Memory B cell (primary cell): ENCODE measurements at regions not wholly inside any gene's neighbourhood (a gene's known extent, or its start where the extent isn't known, plus 50 kb on each side); places are given as distances from the start of the nearest gene placed in this dataset.

Source experiments
- ATAC-seq: fragments of 150-1000 bp; cut with Tn5 transposase; 2 replicates; pipeline ENCODE4 v1.10.0; 2021; ENCODE audit warnings: low read depth, mild to moderate bottlenecking, moderate library complexity
- DNase-seq, 2 donors: peaks; one replicate each; pipeline ENCODE4 v3.0.0; 2022; ENCODE audit warnings: low spot score in 2 of 2
- H3K27ac Mint-ChIP-seq: one replicate; pipeline ENCODE4 v1.8.0; 2022; ENCODE audit warnings: mild to moderate bottlenecking, moderate library complexity, mixed read lengths
- H3K27me3 Mint-ChIP-seq: one replicate; pipeline ENCODE4 v1.8.0; 2022; ENCODE audit warnings: mixed read lengths
- H3K36me3 Mint-ChIP-seq: one replicate; pipeline ENCODE4 v1.8.0; 2022; ENCODE audit warnings: mild to moderate bottlenecking, mixed read lengths
- H3K4me1 Mint-ChIP-seq: one replicate; pipeline ENCODE4 v1.8.0; 2022; ENCODE audit warnings: mixed read lengths
- H3K4me3 Mint-ChIP-seq: one replicate; pipeline ENCODE4 v1.8.0; 2022; ENCODE audit warnings: mild to moderate bottlenecking, moderate library complexity, mixed read lengths
- H3K9me3 Mint-ChIP-seq: one replicate; pipeline ENCODE4 v1.8.0; 2022; ENCODE audit warnings: mixed read lengths

DNA sequence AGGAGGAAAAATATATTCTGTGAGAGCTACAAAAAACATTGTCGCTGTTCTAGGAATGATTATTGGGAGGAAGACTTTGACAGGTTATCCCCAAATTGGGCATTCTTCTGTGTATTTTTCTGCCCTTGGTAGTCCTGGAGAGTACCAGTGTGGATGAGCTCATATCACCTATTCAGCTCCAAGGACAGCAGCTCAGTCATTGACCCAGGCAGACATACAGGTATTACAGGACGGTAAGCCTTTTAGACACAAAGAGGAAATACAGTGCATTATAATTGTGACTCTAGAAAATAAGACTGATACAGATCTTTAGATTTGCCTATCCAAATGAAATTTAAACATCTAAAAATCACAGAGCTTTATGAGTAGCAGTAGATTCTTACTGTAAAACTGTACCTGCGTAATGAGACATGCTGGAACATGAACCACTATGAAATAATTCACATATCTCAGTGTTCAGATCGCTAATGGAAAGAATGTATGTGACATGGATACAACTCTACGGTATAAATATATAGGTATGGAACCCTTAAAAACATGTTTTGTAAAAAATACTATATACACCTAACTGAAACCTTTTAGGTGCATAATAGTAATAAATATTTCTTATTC lies 56.0 kb downstream of the PLK2 start:
- H3K4me1 Mint-ChIP-seq = no peaks in the 10 kb centered on the region
- H3K36me3 Mint-ChIP-seq = no peaks in the 10 kb centered on the region
- no peak for ATAC-seq
- no peak overlapping the region for H3K4me3 Mint-ChIP-seq
- no peak for DNase-seq
- H3K27ac Mint-ChIP-seq = no peak overlapping the region
- no peaks in the 10 kb centered on the region for H3K9me3 Mint-ChIP-seq
- peaks cover 3% of the 10 kb centered on the region for H3K27me3 Mint-ChIP-seq

GRCh38 chr5:58401701-58402100 lies 58.2 kb downstream of the PLK2 start:
- H3K9me3 Mint-ChIP-seq = no peaks in the 10 kb centered on the region
- H3K4me1 Mint-ChIP-seq = no peaks in the 10 kb centered on the region
- H3K27ac Mint-ChIP-seq = no peak overlapping the region
- H3K36me3 Mint-ChIP-seq = no peaks in the 10 kb centered on the region
- no peaks in the 10 kb centered on the region for H3K27me3 Mint-ChIP-seq
- ATAC-seq = no peak
- DNase-seq = no peak
- H3K4me3 Mint-ChIP-seq = no peak overlapping the region

DNA sequence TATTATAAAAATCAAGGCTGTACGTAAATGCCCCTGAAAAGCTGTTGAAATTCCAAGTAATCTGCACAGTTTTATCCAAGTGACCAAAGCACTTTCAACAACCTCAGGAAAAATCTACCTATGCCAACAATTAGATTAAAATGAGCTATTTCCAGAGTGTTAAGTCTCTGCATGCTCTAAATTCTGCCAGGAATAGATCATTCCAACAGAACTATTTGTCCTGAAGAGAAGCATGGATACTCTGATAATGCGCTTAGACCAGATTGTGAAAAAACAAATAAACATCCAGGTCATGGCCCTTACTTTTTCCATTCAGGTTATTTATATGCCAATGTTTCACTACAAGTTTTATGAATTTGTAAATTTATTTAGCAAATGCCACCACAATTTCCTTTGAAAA lies 59.1 kb downstream of the PLK2 start:
- Mint-ChIP-seq H3K36me3 (no peaks in the 10 kb centered on the region), H3K4me1 (no peaks in the 10 kb centered on the region), H3K4me3 (no peak overlapping the region), H3K27ac (no peak overlapping the region), H3K27me3 (no peaks in the 10 kb centered on the region), H3K9me3 (no peaks in the 10 kb centered on the region)
- DNase-seq (no peak), ATAC-seq (no peak)

DNA sequence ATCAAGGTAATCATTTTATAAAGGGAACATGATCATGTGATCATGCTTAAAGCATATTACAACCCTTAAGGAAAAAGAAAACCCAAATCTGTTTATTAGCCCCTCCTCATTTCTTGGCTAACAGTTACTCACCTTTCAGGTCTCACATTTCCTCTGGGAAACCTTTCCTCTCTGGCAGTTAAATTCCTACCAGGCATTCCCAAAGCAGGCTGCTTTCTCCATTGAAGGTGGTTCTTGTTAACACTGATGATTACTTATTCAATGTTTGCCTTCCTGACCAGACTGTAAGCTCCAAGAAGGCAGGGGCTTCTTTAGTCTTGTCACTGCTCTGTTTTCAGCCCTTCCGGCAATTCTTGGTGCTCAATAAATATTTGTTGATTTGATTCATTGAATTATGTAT lies 59.9 kb downstream of the PLK2 start:
- Mint-ChIP-seq H3K9me3 (no peaks in the 10 kb centered on the region), H3K27me3 (no peaks in the 10 kb centered on the region), H3K27ac (no peak overlapping the region), H3K4me3 (no peak overlapping the region), H3K36me3 (no peaks in the 10 kb centered on the region), H3K4me1 (no peaks in the 10 kb centered on the region)
- DNase-seq (no peak), ATAC-seq (no peak)

DNA sequence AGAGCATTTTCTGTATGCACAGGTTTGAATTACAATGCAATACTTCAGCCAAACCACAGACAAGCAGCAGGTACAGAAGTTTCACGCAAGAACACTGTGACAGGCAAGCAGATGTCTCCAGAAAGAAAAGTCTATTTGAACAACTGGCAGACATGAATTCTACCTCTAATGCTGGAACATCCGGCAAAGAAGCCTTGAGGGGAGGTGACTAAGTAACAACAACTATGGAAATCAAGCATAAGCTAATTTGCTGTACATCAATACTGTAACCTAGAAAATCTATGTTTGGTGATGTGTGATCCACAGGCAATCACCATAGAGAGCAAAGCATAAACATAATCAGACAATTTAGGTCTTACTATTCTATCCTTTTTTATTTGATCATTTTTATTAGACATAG lies 65.5 kb downstream of the PLK2 start:
- no peak overlapping the region for H3K4me3 Mint-ChIP-seq
- H3K27me3 Mint-ChIP-seq = peaks cover 8% of the 10 kb centered on the region
- H3K27ac Mint-ChIP-seq = no peak overlapping the region
- no peak for DNase-seq
- no peaks in the 10 kb centered on the region for H3K4me1 Mint-ChIP-seq
- H3K9me3 Mint-ChIP-seq = no peaks in the 10 kb centered on the region
- no peaks in the 10 kb centered on the region for H3K36me3 Mint-ChIP-seq
- no peak for ATAC-seq

GRCh38 chr5:58393716-58394115 lies 66.2 kb downstream of the PLK2 start:
- Mint-ChIP-seq H3K27me3 (peaks cover 8% of the 10 kb centered on the region), H3K9me3 (no peaks in the 10 kb centered on the region), H3K4me3 (no peak overlapping the region), H3K4me1 (no peaks in the 10 kb centered on the region), H3K36me3 (no peaks in the 10 kb centered on the region), H3K27ac (no peak overlapping the region)
- DNase-seq (no peak), ATAC-seq (no peak)

DNA sequence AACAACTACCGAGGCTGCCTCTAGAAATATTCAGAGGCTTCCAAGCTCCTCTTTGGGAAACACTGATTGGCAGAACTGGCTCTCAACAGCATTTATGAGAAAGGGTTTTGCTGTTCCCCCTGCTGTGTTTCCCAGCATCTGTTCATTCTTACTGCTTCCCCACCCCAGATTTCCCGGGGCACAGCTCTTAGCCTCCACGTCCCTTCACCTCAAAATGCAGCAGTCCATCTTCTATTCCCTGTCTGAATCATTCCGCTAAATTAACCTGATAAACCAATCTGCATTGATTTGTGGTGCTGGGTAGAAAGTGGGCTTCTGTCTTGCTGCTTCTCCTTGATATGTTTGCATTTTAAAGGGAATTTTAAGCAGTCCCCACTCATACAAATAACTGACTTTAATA lies 67.4 kb downstream of the PLK2 start:
- no peak overlapping the region for H3K4me3 Mint-ChIP-seq
- no peak for ATAC-seq
- H3K36me3 Mint-ChIP-seq = no peaks in the 10 kb centered on the region
- peaks cover 8% of the 10 kb centered on the region for H3K27me3 Mint-ChIP-seq
- H3K4me1 Mint-ChIP-seq = no peaks in the 10 kb centered on the region
- H3K9me3 Mint-ChIP-seq = no peaks in the 10 kb centered on the region
- H3K27ac Mint-ChIP-seq = no peak overlapping the region
- no peak for DNase-seq

GRCh38 chr5:58383448-58383847 lies 76.4 kb downstream of the PLK2 start:
- no peak for ATAC-seq
- no peak for DNase-seq
- H3K4me3 Mint-ChIP-seq = no peak overlapping the region
- H3K4me1 Mint-ChIP-seq = no peaks in the 10 kb centered on the region
- H3K9me3 Mint-ChIP-seq = peaks cover 7% of the 10 kb centered on the region
- peaks cover 5% of the 10 kb centered on the region for H3K36me3 Mint-ChIP-seq
- no peak overlapping the region for H3K27ac Mint-ChIP-seq
- H3K27me3 Mint-ChIP-seq = peaks cover 7% of the 10 kb centered on the region

DNA sequence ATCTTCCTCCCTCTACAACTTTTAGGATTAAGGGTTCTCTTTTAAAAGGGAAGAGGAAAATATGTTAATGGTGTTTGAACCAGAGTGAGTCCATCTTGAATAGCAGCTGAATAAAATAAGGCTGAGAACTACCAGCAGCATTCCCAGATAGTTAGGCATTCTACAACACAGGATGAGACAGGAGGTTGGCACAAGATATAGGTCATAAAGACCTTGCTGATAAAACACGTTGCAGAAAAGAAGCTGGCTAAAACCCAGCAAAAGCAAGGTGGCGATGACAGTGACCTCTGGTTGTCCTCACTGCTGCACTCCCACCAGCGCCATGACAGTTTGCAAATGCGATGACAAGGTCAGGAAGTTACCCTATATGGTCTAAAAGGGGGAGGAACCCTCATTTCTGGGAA lies 77.8 kb downstream of the PLK2 start:
- DNase-seq (no peak), ATAC-seq (no peak)
- Mint-ChIP-seq H3K27me3 (peaks cover 7% of the 10 kb centered on the region), H3K27ac (no peak overlapping the region), H3K4me3 (no peak overlapping the region), H3K36me3 (peaks cover 5% of the 10 kb centered on the region), H3K4me1 (no peaks in the 10 kb centered on the region), H3K9me3 (peaks cover 7% of the 10 kb centered on the region)

GRCh38 chr5:58381566-58381965 lies 78.3 kb downstream of the PLK2 start:
- DNase-seq = no peak
- Mint-ChIP-seq H3K4me3 (no peak overlapping the region), H3K27ac (no peak overlapping the region), H3K9me3 (peaks cover 7% of the 10 kb centered on the region), H3K36me3 (peaks cover 5% of the 10 kb centered on the region), H3K4me1 (no peaks in the 10 kb centered on the region), H3K27me3 (peaks cover 7% of the 10 kb centered on the region)
- no peak for ATAC-seq

DNA sequence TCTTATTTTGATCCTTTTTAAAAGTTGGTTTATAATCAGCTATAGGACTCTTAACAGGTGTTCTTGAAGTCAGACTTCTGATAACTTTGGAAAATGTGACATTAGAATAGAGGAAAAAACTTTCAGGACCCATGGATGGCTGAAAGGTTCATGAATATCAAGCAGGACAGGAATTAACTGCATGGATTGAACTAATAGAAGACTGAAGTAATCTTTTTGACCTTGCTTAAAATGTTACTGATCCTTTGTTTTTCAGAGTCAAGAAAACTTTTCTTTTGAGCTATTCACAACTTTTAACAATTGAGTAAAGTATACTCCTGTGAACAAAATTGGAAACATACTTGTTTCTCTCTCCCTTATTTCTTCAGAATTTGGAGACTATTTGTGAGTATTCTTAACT lies 79.2 kb downstream of the PLK2 start:
- Mint-ChIP-seq H3K36me3 (peaks cover 5% of the 10 kb centered on the region), H3K4me1 (no peaks in the 10 kb centered on the region), H3K4me3 (no peak overlapping the region), H3K9me3 (peaks cover 8% of the 10 kb centered on the region), H3K27ac (no peak overlapping the region), H3K27me3 (peaks cover 9% of the 10 kb centered on the region)
- ATAC-seq = no peak
- no peak for DNase-seq

DNA sequence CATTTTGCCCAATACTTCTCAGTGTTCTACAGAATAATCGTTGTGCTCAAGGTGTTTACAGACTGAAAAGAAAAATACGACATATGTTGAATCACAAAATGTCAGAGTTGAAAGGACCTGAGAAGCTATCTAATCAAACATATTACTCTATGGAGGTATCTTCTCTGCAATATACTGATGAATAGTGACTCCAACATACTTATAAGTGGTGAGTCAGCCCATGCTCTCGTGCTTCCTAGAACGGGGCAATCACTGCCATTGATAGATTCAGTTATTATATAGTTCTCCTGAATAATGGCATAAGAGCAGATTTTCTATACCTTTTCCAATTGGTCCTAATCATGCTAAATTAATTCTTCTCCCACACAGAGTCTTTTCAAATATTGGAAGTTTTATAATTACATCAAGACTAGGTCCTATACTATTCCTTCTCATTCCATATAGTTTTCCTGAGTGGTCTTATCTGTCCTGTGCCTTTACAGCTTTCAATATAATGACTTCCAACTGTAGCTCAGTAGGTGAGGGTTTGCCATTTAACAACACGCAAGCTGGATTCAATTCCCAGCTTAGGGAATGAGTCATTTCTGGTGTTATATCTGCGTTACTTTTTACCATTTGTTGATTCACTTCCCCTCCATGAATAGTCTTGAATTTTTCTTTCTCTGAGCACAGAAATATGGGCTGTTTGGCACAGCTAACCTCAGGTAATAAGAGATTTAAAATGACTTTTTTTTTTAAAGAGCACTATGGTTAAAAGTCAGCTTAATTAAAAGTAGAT lies 81.1 kb downstream of the PLK2 start:
- Mint-ChIP-seq H3K36me3 (peaks cover 5% of the 10 kb centered on the region), H3K27me3 (peaks cover 9% of the 10 kb centered on the region), H3K4me1 (no peaks in the 10 kb centered on the region), H3K9me3 (peaks cover 13% of the 10 kb centered on the region), H3K27ac (no peak overlapping the region), H3K4me3 (no peak overlapping the region)
- ATAC-seq = no peak
- DNase-seq = no peak

DNA sequence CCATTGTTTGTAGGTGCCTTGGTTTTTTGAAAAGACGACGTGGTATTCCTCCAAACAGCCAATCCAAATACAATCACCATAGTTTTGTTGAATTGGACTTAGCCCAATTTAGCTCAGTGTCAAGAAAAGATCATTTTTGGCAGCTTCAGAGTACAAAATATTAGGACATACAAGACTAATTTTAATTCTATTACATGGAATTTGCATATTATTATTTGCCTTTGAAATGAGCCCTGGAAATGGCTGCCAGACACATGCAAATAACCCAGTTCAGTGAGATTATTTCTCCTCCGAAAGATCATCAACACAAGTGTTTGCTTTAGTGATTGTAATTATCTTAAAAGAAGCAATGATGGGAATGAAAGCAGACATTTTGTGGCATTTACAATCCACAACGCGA lies 89.3 kb downstream of the PLK2 start:
- no peaks in the 10 kb centered on the region for H3K36me3 Mint-ChIP-seq
- H3K9me3 Mint-ChIP-seq = peaks cover 7% of the 10 kb centered on the region
- ATAC-seq = no peak
- no peaks in the 10 kb centered on the region for H3K27me3 Mint-ChIP-seq
- no peak overlapping the region for H3K4me3 Mint-ChIP-seq
- H3K4me1 Mint-ChIP-seq = no peaks in the 10 kb centered on the region
- no peak overlapping the region for H3K27ac Mint-ChIP-seq
- no peak for DNase-seq

GRCh38 chr5:58369513-58370190 lies 90.2 kb downstream of the PLK2 start:
- ATAC-seq = no peak
- no peaks in the 10 kb centered on the region for H3K27me3 Mint-ChIP-seq
- H3K36me3 Mint-ChIP-seq = no peaks in the 10 kb centered on the region

More at GRCh38 chr5:58369513-58370190, 90.2 kb downstream of the PLK2 start:
- no peak for DNase-seq
- Mint-ChIP-seq H3K4me1 (no peaks in the 10 kb centered on the region), H3K4me3 (no peak overlapping the region), H3K9me3 (peaks cover 6% of the 10 kb centered on the region), H3K27ac (no peak overlapping the region)
